Cerebellar cortex (tissue), 1 donor: ENCODE measurements at regions not wholly inside any gene's neighbourhood (a gene's known extent, or its start where the extent isn't known, plus 50 kb on each side); places are given as distances from the start of the nearest gene placed in this dataset.

Experiments
- DNase-seq: peaks from one replicate; pipeline ENCODE4 v3.0.0-alpha.2; 2015; ENCODE audit warnings: low spot score

GRCh38 chr2:16506366-16506765 lies 159.3 kb downstream of the CYRIA start:
- DNase-seq = no peak

- DNase-seq = no peak
These were observed 168.9 kb downstream of the CYRIA start for GRCh38 chr2:16496426-16497388.

GRCh38 chr2:16495509-16496208 lies 170.0 kb downstream of the CYRIA start:
- no peak for DNase-seq

GRCh38 chr2:16494836-16495508 lies 170.7 kb downstream of the CYRIA start:
- DNase-seq = no peak

GRCh38 chr2:16493788-16494187 lies 171.8 kb downstream of the CYRIA start:
- DNase-seq = no peak

GRCh38 chr2:16487686-16488085 lies 177.9 kb downstream of the CYRIA start:
- DNase-seq = peak; percentile 5

- no peak for DNase-seq
These were observed 180.4 kb downstream of the CYRIA start for GRCh38 chr2:16485251-16485650.

GRCh38 chr2:16482460-16482859 lies 183.2 kb downstream of the CYRIA start:
- no peak for DNase-seq

GRCh38 chr2:16481351-16481750 lies 184.3 kb downstream of the CYRIA start:
- no peak for DNase-seq

GRCh38 chr2:16479721-16480120 lies 185.9 kb downstream of the CYRIA start:
- no peak for DNase-seq

- no peak for DNase-seq
These were observed 187.0 kb downstream of the CYRIA start for GRCh38 chr2:16478434-16479210.

GRCh38 chr2:16477648-16478047 lies 188.0 kb downstream of the CYRIA start:
- DNase-seq = no peak

- DNase-seq = no peak
These were observed 188.8 kb downstream of the CYRIA start for GRCh38 chr2:16476866-16477265.

- DNase-seq = no peak
These were observed 189.6 kb downstream of the CYRIA start for GRCh38 chr2:16475986-16476567.

- DNase-seq = no peak
These were observed 190.0 kb downstream of the CYRIA start for GRCh38 chr2:16475586-16475985.

GRCh38 chr2:16473575-16473974 lies 192.1 kb downstream of the CYRIA start:
- DNase-seq = no peak

GRCh38 chr2:16470936-16471490 lies 194.6 kb downstream of the CYRIA start:
- DNase-seq = no peak

- DNase-seq = no peak
These were observed 198.8 kb downstream of the CYRIA start for GRCh38 chr2:16466821-16467151.

- DNase-seq = no peak
These were observed 199.4 kb downstream of the CYRIA start for GRCh38 chr2:16466133-16466820.

GRCh38 chr2:16464641-16465040 lies 201.0 kb downstream of the CYRIA start:
- no peak for DNase-seq

GRCh38 chr2:16462958-16463357 lies 202.7 kb downstream of the CYRIA start:
- DNase-seq = no peak
